Mesenchymal stem cell (in vitro differentiated cells and primary cell): ENCODE measurements at regions not wholly inside any gene's neighbourhood (a gene's known extent, or its start where the extent isn't known, plus 50 kb on each side); places are given as distances from the start of the nearest gene placed in this dataset.

ENCODE experiments used
- DNase-seq: peaks from one replicate; pipeline ENCODE4 v3.0.0-alpha.2; 2013
- H2AFZ ChIP-seq: one replicate; pipeline ENCODE4 v1.6.1; 2013; ENCODE audit warnings: low read depth, mild to moderate bottlenecking, control low read depth, inconsistent platforms, low read length, moderate library complexity
- H2AK5ac ChIP-seq: 2 replicates; pipeline ENCODE4 v1.6.1; 2013; ENCODE audit warnings: low read length, moderate library complexity, mild to moderate bottlenecking, inconsistent platforms; ENCODE audit not compliant: severe bottlenecking
- H2BK120ac ChIP-seq: one replicate; pipeline ENCODE4 v1.6.1; 2013; ENCODE audit warnings: low read depth, mild to moderate bottlenecking, inconsistent platforms, low read length, moderate library complexity
- H2BK12ac ChIP-seq, 2 experiments: one replicate each; pipeline ENCODE4 v1.6.1; 2013; ENCODE audit warnings: inconsistent platforms in 2 of 2, low read length in 2 of 2, mild to moderate bottlenecking in 2 of 2, moderate library complexity in 2 of 2, control low read depth in 1 of 2
- H2BK15ac ChIP-seq: one replicate; pipeline ENCODE4 v1.6.1; 2013; ENCODE audit warnings: mild to moderate bottlenecking, low read depth, inconsistent platforms; ENCODE audit not compliant: poor library complexity, severe bottlenecking
- H2BK5ac ChIP-seq: 2 replicates; pipeline ENCODE4 v1.6.1; 2013; ENCODE audit warnings: low read depth, mild to moderate bottlenecking, low read length, control low read depth, inconsistent platforms; ENCODE audit not compliant: poor library complexity, severe bottlenecking
- H3K14ac ChIP-seq, 2 experiments: one replicate each; pipeline ENCODE4 v1.6.1; 2013; ENCODE audit warnings: inconsistent platforms in 2 of 2, low read length in 2 of 2, control low read depth in 1 of 2, mild to moderate bottlenecking in 1 of 2, moderate library complexity in 1 of 2
- H3K18ac ChIP-seq, 2 experiments: one replicate each; pipeline ENCODE4 v1.6.1; 2013; ENCODE audit warnings: inconsistent platforms in 2 of 2, low read length in 2 of 2, control low read depth in 1 of 2, low read depth in 1 of 2, mild to moderate bottlenecking in 1 of 2
- H3K23ac ChIP-seq, 2 experiments: one replicate each; pipeline ENCODE4 v1.6.1; 2013; ENCODE audit warnings: inconsistent platforms in 2 of 2, low read length in 2 of 2, mild to moderate bottlenecking in 2 of 2, moderate library complexity in 2 of 2, control low read depth in 1 of 2
- H3K27ac ChIP-seq: 2 replicates; pipeline ENCODE4 v1.5.1; 2013; ENCODE audit warnings: mild to moderate bottlenecking, moderate library complexity, low read length, control low read depth, inconsistent platforms; ENCODE audit not compliant: poor library complexity, severe bottlenecking
- H3K27me3 ChIP-seq, 2 experiments: 2 replicates each; pipeline versions ENCODE4 v1.6.1 to v1.7.0; 2013; ENCODE audit warnings: low read length in 2 of 2, mild to moderate bottlenecking in 2 of 2, moderate library complexity in 2 of 2, control low read depth in 1 of 2, inconsistent platforms in 1 of 2; ENCODE audit not compliant: control insufficient read depth in 1 of 2, insufficient read depth in 1 of 2
- H3K36me3 ChIP-seq, 2 experiments: 2 replicates each; pipeline versions ENCODE4 v1.6.1 to v1.7.0; 2013; ENCODE audit warnings: low read length in 2 of 2, control low read depth in 1 of 2, inconsistent platforms in 1 of 2, low read depth in 1 of 2, mild to moderate bottlenecking in 1 of 2; ENCODE audit not compliant: insufficient read depth in 2 of 2, control insufficient read depth in 1 of 2
- H3K4ac ChIP-seq, 2 experiments: one replicate each; pipeline ENCODE4 v1.6.1; 2013; ENCODE audit warnings: inconsistent platforms in 2 of 2, low read length in 2 of 2, mild to moderate bottlenecking in 2 of 2, moderate library complexity in 2 of 2, control low read depth in 1 of 2, low read depth in 1 of 2
- H3K4me1 ChIP-seq: 2 replicates; pipeline ENCODE4 v1.6.1; 2013; ENCODE audit warnings: low read depth, low read length, control low read depth; ENCODE audit not compliant: control insufficient read depth, insufficient read depth
- H3K4me2 ChIP-seq: 2 replicates; pipeline ENCODE4 v1.6.1; 2013; ENCODE audit warnings: low read length, mild to moderate bottlenecking, inconsistent platforms; ENCODE audit not compliant: poor library complexity, severe bottlenecking
- H3K4me3 ChIP-seq, 2 experiments: 2 replicates each; pipeline versions ENCODE4 v1.5.1 to v1.7.0; 2013; ENCODE audit warnings: low read length in 2 of 2, mild to moderate bottlenecking in 2 of 2, control low read depth in 1 of 2, low read depth in 1 of 2; ENCODE audit not compliant: insufficient read depth in 1 of 2
- H3K79me1 ChIP-seq: replicated peaks from 2 replicates; pipeline ENCODE4 v1.6.1; 2013; ENCODE audit warnings: mild to moderate bottlenecking, control low read depth, low read length, inconsistent platforms; ENCODE audit not compliant: poor library complexity, severe bottlenecking
- H3K9ac ChIP-seq: 2 replicates; pipeline ENCODE4 v1.7.0; 2013; ENCODE audit warnings: mild to moderate bottlenecking, low read length, moderate library complexity
- H3K9me3 ChIP-seq: 2 replicates; pipeline ENCODE4 v1.7.0; 2013; ENCODE audit warnings: mild to moderate bottlenecking, low read length; ENCODE audit not compliant: control insufficient read depth
- H4K8ac ChIP-seq: one replicate; pipeline ENCODE4 v1.6.1; 2013; ENCODE audit warnings: inconsistent platforms, mild to moderate bottlenecking, low read length, moderate library complexity
- H4K91ac ChIP-seq: one replicate; pipeline ENCODE4 v1.6.1; 2013; ENCODE audit warnings: mild to moderate bottlenecking, low read length, inconsistent platforms
- WGBS: methylation state at CpG from one replicate; pipeline ENCODE4 v1.1.7; 2013; ENCODE audit warnings: mixed read lengths; 5-methylcytosine and 5-hydroxymethylcytosine counted together

- no peak overlapping the region for H3K4me3 ChIP-seq
- no CpG with 5 or more reads among the region's 3 CpGs for WGBS
- no peak overlapping the region for H3K9ac ChIP-seq
- no peak overlapping the region for H4K8ac ChIP-seq
- H3K9me3 ChIP-seq: no peaks in the 10 kb centered on the region
- H3K4me1 ChIP-seq: no peaks in the 10 kb centered on the region
- H2BK5ac ChIP-seq: no peak overlapping the region
- H2BK120ac ChIP-seq: no peak overlapping the region
- no peak overlapping the region for H2BK15ac ChIP-seq
- no peak overlapping the region for H4K91ac ChIP-seq
- H3K14ac ChIP-seq: no peak overlapping the region
- H3K4ac ChIP-seq: no peak overlapping the region
- no peaks in the 10 kb centered on the region for H3K36me3 ChIP-seq
- H3K4me2 ChIP-seq: no peak overlapping the region
- H3K27me3 ChIP-seq: no peaks in the 10 kb centered on the region
- H3K18ac ChIP-seq: no peak overlapping the region
- H2BK12ac ChIP-seq: no peak overlapping the region
- no peaks in the 10 kb centered on the region for H3K79me1 ChIP-seq
- no peak overlapping the region for H3K23ac ChIP-seq
- no peak overlapping the region for H3K27ac ChIP-seq
- H2AK5ac ChIP-seq: no peak overlapping the region
- DNase-seq: no peak
- H2AFZ ChIP-seq: no peak overlapping the region
Measured at GRCh38 chr2:104033399-104033798, 820.5 kb upstream of the POU3F3 start.

- H3K27me3 ChIP-seq: no peaks in the 10 kb centered on the region
- no peak overlapping the region for H3K18ac ChIP-seq
- H2AFZ ChIP-seq: no peak overlapping the region
- H3K4me1 ChIP-seq: no peaks in the 10 kb centered on the region
- H3K9me3 ChIP-seq: no peaks in the 10 kb centered on the region
- no peak overlapping the region for H2BK15ac ChIP-seq
- H4K91ac ChIP-seq: no peak overlapping the region
- no peak overlapping the region for H4K8ac ChIP-seq
- H3K79me1 ChIP-seq: no peaks in the 10 kb centered on the region
- no peaks in the 10 kb centered on the region for H3K36me3 ChIP-seq
- H2BK5ac ChIP-seq: no peak overlapping the region
- no peak overlapping the region for H3K4me3 ChIP-seq
- no peak overlapping the region for H2AK5ac ChIP-seq
- no peak overlapping the region for H3K4ac ChIP-seq
- no peak overlapping the region for H3K27ac ChIP-seq
- WGBS: 61% methylated on average over 2 of the region's 2 CpGs
- no peak overlapping the region for H2BK12ac ChIP-seq
- no peak for DNase-seq
- H2BK120ac ChIP-seq: no peak overlapping the region
- H3K4me2 ChIP-seq: no peak overlapping the region
- no peak overlapping the region for H3K9ac ChIP-seq
- no peak overlapping the region for H3K23ac ChIP-seq
- no peak overlapping the region for H3K14ac ChIP-seq
Measured at GRCh38 chr2:104040771-104041170, 813.1 kb upstream of the POU3F3 start.

- no peak overlapping the region for H3K18ac ChIP-seq
- no peak overlapping the region for H4K91ac ChIP-seq
- no peak overlapping the region for H2AFZ ChIP-seq
- H3K14ac ChIP-seq: no peak overlapping the region
- no peak overlapping the region for H4K8ac ChIP-seq
- H2BK15ac ChIP-seq: no peak overlapping the region
- no peak overlapping the region for H2BK5ac ChIP-seq
- H3K4me1 ChIP-seq: no peaks in the 10 kb centered on the region
- H3K27ac ChIP-seq: no peak overlapping the region
- no peak overlapping the region for H3K4me2 ChIP-seq
- no peak overlapping the region for H3K4me3 ChIP-seq
- H3K36me3 ChIP-seq: no peaks in the 10 kb centered on the region
- H3K79me1 ChIP-seq: no peaks in the 10 kb centered on the region
- no peak overlapping the region for H2BK120ac ChIP-seq
- no peak overlapping the region for H3K23ac ChIP-seq
- H3K9ac ChIP-seq: no peak overlapping the region
- H3K9me3 ChIP-seq: no peaks in the 10 kb centered on the region
- H2BK12ac ChIP-seq: no peak overlapping the region
- H2AK5ac ChIP-seq: no peak overlapping the region
- H3K27me3 ChIP-seq: no peaks in the 10 kb centered on the region
- DNase-seq: no peak
- no peak overlapping the region for H3K4ac ChIP-seq
Measured at GRCh38 chr2:104041351-104041750, 812.6 kb upstream of the POU3F3 start.

- Histone ChIP-seq H3K27ac (no peak overlapping the region), H3K4me1 (no peaks in the 10 kb centered on the region), H3K4me2 (no peak overlapping the region), H3K9me3 (no peaks in the 10 kb centered on the region), H3K23ac (no peak overlapping the region), H2AFZ (no peak overlapping the region), H3K4ac (no peak overlapping the region), H3K18ac (no peak overlapping the region), H3K9ac (no peak overlapping the region), H4K8ac (no peak overlapping the region), H2AK5ac (no peak overlapping the region), H3K27me3 (no peaks in the 10 kb centered on the region), H2BK120ac (no peak overlapping the region), H4K91ac (no peak overlapping the region), H3K14ac (no peak overlapping the region), H2BK15ac (no peak overlapping the region), H2BK5ac (no peak overlapping the region), H3K79me1 (no peaks in the 10 kb centered on the region), H3K36me3 (no peaks in the 10 kb centered on the region), H2BK12ac (no peak overlapping the region), H3K4me3 (no peak overlapping the region)
- DNase-seq: no peak
- 68% methylated on average over 7 of the region's 8 CpGs for WGBS
Measured at GRCh38 chr2:104043864-104044263, 810.1 kb upstream of the POU3F3 start.
